Keratinocyte (primary cell): ENCODE measurements at regions not wholly inside any gene's neighbourhood (a gene's known extent, or its start where the extent isn't known, plus 50 kb on each side); places are given as distances from the start of the nearest gene placed in this dataset.

Source experiments
- CTCF ChIP-seq, 3 experiments: IDR thresholded peaks in 1 of 3; conservative IDR thresholded peaks in 1 of 3; optimal IDR thresholded peaks in 1 of 3; 2 replicates in 2 of 3; 3 replicates in 1 of 3; pipeline versions ENCODE3 to v1.5.1; 2011; ENCODE audit warnings: low read length in 3 of 3, mild to moderate bottlenecking in 3 of 3, moderate library complexity in 2 of 3, control low read depth in 1 of 3, inconsistent platforms in 1 of 3; ENCODE audit not compliant: insufficient read depth in 2 of 3; ENCODE audit errors: extremely low read depth in 1 of 3
- EZH2 ChIP-seq: IDR thresholded peaks from one replicate; pipeline ENCODE4 v1.6.1; 2012; ENCODE audit warnings: inconsistent platforms, mild to moderate bottlenecking, low read length, moderate library complexity

- TF ChIP-seq EZH2 (no peak), CTCF (optimal IDR thresholded peaks at IDR 0.05 in 1 of 3, IDR thresholded peaks at IDR 0.05 in 1 of 3, conservative IDR thresholded peaks at IDR 0.05 in 1 of 3; ENCODE audit: extremely low read depth in 1 of 3, insufficient read depth in 2 of 3, low read length in 3 of 3) (no peak)
These were observed 302.5 kb downstream of the EMP1 start for GRCh38 chr12:13499008-13499407.
